HG03432 (cell line): ENCODE measurements at regions not wholly inside any gene's neighbourhood (a gene's known extent, or its start where the extent isn't known, plus 50 kb on each side); places are given as distances from the start of the nearest gene placed in this dataset.
A peak's percentile ranks its signal among the peaks of the same experiment; 100 is the strongest.

Source experiments
- ATAC-seq: cut with Tn5 transposase; IDR thresholded peaks from one replicate; pipeline ENCODE4 v1.9.1; 2021; ENCODE audit warnings: mild to moderate bottlenecking, moderate library complexity; ENCODE audit not compliant: unreplicated experiment

GRCh38 chr11:32200136-32200847 is 109.4 kb downstream of the RCN1 start:
- ATAC-seq = no peak

GRCh38 chr11:32204751-32205150 is 113.9 kb downstream of the RCN1 start:
- no peak for ATAC-seq

DNA sequence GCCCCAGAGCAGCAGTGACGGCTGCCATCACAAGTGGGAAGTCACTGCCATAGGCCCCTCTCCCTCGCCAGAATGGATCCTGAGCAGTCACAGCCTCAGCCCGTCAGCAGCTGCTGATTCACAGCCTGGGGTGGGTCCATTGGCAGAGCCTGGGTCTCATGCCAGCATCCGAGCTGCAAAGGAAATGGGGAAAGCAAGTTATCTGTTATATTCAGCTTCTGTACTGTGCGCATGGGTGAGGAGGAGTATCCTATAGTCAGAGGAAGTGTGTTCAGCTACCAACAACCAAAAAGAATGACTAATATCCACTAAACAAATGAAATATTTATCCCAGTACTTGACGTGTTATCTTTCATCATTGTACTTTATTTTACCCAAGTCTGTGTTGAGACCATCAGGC is 119.7 kb downstream of the RCN1 start:
- no peak for ATAC-seq

- ATAC-seq = peak; percentile 51
Measured at GRCh38 chr11:32213223-32213622, 122.3 kb downstream of the RCN1 start.

DNA sequence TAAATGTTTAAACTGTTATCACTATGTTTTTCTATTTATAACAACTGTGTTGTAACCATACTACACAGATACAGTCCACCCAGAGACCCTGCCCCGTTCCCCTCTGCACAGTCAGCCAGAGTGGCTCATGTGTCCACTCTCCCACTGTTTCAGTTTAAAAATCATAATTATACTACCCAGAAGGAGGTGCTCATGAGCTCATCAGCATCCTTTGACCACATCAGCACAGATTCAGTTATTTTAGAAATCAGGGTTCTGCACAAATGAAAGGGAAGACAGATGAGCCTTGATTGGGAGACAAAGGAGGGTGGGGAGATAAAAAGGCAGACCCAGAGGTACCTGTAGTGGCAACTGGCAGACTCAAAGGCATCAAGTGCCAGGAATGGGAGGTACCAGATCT is 124.3 kb downstream of the RCN1 start:
- no peak for ATAC-seq

GRCh38 chr11:32216749-32217148 is 125.9 kb downstream of the RCN1 start:
- ATAC-seq = no peak

- ATAC-seq = no peak
Measured at GRCh38 chr11:32219320-32219719, 128.4 kb downstream of the RCN1 start.

GRCh38 chr11:32221476-32222032 is 130.7 kb downstream of the RCN1 start:
- no peak for ATAC-seq

DNA sequence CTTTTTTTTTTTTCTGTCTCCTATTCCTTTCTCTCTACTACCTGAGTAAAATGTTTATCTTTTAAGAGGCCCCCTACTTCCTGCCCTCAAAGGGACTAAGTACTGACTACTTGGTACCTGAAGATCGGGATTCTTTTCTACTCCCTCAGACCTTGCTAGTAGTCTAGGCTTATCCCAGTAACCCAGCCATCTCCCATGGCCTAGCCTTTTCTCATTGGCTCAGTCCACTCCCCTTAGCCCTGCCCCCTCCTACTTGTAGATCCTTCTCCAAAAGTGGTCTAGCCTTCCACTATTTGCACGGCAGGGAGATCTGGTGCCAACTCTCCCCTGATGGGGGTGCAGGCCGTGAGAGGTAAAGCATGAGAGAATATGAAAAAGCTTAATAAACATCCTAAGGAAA is 133.7 kb downstream of the RCN1 start:
- no peak for ATAC-seq

DNA sequence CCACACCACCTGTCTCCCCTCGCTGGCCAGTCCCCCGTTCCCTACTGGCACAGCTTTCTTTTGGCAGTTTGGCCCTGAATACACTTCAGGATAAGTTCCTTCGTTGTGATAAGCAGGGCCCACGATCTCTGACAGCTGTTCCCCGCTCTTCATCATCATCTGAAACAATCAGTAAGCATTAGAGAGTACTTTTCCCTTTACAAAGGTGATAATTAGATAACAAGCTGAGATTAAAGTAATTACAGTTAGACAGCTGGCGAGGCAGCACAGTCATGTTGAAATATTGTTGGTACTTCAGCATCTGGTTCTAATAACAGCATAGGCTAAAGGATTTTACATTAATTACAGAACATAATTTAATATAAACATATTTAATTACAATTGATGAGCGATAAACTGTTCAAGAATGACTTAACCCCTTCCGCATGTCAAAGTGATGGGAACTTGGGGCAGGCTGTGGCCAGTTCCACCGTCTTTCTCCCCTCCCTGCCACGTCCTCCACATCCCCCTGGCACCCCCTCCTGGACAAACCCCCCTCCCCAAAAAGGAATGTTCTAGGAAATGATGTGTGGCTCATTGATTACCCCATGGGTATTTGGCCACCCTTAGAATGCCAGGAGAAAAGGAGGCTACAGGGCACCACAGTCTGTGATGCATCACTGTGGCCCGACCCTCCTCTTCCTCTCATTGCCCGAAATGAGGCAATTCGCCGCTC is 134.9 kb downstream of the RCN1 start:
- no peak for ATAC-seq

GRCh38 chr11:32226480-32226879 is 135.6 kb downstream of the RCN1 start:
- no peak for ATAC-seq

GRCh38 chr11:32229576-32230240 is 138.8 kb downstream of the RCN1 start:
- no peak for ATAC-seq

DNA sequence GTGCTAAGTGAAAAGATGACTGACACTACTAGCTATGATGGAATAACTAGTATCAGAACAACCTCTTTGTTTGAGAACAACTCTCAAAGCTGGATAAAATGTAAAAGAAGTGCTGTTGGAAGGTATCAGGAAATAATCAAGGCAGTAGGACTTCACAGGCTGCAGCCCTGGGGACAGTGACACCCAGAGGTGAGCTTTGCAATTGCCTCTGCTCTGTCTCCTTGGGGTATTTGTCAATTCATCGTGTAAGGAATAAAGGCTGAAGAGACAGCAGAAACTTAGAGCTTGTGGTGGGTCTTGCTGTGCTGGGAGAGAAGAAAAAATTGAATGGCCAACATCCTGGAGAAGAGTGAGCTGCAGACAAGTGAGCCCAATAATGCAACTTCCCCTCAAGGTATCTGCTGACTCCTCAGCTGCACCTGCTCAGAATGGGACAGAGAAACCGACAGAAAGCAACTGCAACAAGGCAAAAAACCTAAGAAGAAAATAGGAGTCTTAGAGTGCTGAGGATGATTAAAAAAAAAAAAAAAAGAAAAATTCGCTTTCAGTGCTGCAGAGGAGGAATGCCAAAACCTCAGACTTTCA is 141.1 kb downstream of the RCN1 start:
- ATAC-seq = peak; percentile 86

DNA sequence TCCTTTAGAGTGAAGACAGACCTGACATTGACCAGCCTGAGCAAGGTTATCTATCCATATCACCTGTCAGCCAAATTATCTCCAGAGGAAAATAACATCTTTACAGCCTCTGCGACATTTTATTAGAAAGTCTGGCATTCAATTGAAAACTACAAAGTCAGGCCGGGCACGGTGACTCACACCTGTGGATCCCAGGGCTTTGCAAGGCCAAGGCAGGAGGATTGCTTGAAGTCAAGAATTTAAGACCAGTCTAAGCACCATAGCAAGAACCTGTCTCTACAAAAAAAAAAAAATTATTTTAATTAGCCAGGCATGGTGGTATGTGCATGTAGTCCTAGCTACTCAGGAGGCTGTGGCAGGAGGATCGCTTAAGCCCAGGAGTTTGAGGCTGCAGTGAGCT is 141.6 kb downstream of the RCN1 start:
- ATAC-seq = no peak

DNA sequence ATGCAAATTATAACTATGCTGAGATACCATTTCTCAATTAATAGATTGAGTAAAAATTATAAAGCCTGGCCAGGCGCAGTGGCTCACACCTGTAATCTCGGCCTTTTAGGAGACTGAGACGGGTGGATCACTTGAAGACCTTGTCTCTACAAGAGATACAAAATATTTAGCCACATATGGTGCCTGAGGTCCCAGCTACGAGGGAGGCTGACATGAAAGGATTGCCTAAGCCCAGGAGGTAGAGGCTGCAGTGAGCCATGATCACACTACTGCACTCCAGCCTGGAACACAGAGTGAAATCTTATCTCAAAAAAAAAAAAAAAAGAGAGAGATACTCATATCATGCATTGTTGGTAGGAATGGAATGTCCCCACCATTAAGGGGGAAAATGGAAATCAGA is 142.4 kb downstream of the RCN1 start:
- ATAC-seq = no peak

GRCh38 chr11:32233928-32234327 is 143.1 kb downstream of the RCN1 start:
- ATAC-seq = no peak

DNA sequence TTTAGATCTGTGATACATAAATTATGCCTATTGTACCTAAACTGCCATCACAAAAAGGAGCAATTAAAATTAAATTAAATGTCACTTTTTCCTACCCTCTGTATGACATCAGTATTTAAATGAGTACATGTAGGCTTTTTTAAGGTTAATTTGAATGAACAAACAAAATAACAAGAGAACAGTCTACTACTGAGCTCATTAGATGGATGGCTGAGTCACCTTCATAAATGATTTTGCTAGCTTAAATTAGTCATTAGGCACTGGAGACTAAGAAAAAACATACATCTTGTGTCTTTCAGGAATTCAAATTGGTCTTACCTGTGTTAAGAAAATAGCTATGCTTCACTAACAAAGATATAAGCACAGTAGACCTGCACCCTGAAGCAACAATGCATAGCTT is 153.6 kb downstream of the RCN1 start:
- ATAC-seq = no peak

DNA sequence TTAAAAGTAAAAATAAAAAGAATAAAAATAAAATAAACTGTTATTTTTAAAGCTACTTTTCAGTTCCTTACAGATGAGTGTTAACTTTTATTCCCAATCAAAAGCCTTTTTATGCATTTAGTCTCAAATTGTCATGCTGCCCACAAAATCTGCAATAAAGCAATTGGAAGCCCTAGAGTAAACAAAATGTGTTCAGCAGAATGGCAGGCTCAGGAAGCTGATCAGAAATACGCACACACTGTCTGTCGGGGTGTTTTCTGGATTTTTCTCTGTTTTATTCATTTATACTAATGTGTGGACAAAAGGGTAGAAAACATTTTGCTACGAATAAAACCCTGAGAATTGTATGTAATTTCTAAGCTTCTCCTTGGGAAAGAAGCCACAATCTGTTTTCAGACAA is 162.8 kb downstream of the RCN1 start:
- ATAC-seq = no peak

- no peak for ATAC-seq
Measured at GRCh38 chr11:32255841-32256240, 165.0 kb downstream of the RCN1 start.

DNA sequence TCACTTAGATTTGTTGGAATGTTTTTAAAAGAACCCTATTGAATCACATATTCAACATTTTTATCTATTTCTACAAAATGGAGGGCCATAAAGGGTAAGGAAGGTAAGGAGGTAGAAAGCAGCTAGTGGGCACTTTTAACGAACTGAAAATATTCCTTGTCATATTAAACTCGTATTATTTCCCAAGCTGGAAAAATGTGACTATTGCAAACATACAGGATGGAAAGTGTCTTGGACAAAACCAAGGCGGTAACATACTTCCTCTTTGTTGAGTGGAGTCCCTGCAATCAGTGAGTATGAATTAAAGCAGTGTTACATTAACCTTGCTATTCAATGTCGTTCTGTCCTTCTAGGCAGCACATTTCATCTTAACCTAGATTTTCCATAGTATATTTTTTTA is 165.6 kb downstream of the RCN1 start:
- no peak for ATAC-seq

DNA sequence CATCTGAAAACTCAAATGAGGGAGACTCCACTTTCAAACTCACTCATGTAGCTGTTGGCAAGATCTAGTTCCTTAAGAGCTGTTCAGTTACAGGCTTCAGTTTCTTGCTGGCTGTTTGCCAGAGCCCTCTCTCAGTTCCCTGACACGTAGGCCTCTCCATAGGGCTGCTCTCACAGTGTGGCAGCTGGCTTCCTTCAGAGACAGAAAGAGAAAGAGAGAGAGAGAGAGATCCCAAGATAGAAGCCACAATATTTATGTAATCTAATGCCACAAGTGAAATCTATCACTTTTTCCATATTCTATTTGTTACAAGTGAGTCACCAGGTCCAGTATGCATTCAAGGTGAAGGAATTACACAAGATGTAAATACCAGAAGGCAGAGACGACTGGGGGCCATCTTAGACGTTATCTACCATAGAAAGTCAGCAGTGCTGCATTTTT is 168.8 kb downstream of the RCN1 start:
- ATAC-seq = peak; percentile 98
